GM10266 (cell line): ENCODE measurements at regions not wholly inside any gene's neighbourhood (a gene's known extent, or its start where the extent isn't known, plus 50 kb on each side); places are given as distances from the start of the nearest gene placed in this dataset.

Experiments
- DNase-seq: peaks from one replicate; pipeline ENCODE4 v3.0.0; 2012; ENCODE audit errors: extremely low spot score
- TF ChIP-seq, protein P1 (sequence below): IDR thresholded peaks from 2 replicates; pipeline ENCODE4 v1.5.1; 2012; ENCODE audit warnings: mild to moderate bottlenecking, low read depth; ENCODE audit not compliant: control insufficient read depth, insufficient read depth; ENCODE audit errors: missing control alignments

DNA sequence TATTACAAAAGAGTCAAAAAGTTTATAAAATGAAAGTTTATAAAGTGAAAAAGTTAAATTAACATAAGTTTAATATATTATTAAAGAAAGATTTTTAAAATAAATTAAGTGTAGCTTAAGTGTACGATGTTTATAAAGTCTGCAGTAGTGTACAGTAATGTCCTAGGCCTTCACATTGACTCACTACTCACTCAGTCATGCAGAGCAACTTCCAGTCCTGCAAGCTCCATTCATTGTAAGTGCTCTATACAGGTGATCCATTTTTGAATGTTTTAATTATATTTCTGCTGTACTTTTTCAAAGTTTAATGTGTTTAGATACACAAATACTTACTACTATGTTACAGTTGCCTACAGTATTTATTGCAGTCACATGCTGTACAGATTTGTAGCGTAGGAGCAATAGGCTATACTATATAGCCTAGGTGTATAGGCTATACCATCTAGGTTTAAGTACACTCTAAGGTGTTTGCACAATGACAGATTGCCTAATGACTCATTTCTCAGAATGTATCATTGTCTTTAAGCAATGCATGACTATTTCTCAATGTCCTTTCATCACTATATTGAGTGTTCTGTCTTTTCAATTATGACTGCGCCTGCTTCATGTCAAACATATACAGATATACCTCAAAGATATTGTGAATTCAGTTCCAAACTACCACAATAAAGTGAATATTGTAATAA lies 1110.3 kb upstream of the MAP3K7 start:
- no peak for DNase-seq
- TF ChIP-seq, protein P1, sequence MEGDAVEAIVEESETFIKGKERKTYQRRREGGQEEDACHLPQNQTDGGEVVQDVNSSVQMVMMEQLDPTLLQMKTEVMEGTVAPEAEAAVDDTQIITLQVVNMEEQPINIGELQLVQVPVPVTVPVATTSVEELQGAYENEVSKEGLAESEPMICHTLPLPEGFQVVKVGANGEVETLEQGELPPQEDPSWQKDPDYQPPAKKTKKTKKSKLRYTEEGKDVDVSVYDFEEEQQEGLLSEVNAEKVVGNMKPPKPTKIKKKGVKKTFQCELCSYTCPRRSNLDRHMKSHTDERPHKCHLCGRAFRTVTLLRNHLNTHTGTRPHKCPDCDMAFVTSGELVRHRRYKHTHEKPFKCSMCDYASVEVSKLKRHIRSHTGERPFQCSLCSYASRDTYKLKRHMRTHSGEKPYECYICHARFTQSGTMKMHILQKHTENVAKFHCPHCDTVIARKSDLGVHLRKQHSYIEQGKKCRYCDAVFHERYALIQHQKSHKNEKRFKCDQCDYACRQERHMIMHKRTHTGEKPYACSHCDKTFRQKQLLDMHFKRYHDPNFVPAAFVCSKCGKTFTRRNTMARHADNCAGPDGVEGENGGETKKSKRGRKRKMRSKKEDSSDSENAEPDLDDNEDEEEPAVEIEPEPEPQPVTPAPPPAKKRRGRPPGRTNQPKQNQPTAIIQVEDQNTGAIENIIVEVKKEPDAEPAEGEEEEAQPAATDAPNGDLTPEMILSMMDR: no peak

DNA sequence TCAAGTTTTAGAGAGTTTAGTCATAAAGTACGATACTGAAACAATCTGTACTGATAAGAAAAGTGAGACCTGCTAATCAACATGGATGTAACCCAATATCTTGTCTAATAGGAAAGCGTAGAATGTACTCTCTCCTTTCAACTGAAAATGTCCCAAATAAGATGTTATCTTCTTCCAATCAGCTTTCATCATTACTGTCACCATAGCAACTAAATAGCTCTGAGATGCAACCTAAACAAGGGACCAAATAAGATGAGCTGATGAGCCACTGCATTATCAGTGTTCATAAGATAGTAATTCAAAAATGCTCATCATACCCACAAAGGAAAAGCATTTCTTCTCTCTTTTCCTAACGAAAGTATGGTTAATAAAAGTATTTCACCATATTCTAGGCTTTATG lies 1108.3 kb upstream of the MAP3K7 start:
- DNase-seq: no peak
- TF ChIP-seq, protein P1: no peak

DNA sequence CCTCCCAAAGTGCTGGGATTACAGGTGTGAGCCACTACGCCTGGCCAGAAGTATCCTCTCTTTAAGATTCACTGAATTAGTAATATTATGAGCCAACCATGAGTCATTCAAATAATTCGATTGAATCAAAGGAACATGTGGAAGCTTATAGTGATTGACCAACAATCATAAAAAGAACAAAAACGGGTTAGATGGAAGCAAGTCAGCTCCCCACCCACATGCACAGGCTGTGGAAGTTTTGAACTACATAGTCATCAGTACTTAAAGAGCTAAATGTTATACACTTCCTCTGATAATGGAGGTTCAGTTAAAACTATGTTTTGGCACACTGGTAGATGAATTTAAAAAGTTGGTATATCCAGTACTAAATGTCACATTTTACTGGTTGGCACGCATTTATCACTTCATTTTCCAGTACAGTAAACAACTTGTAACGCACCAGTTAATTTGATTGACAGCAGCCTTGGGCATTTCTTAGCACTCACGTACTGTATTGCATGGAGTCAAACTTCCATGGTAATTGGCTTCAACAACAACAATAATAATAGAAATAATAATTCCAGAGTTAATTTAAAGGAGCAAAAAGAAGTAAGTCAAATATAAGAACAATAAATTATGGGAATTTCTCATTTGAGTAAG lies 1107.3 kb upstream of the MAP3K7 start:
- TF ChIP-seq, protein P1: no peak
- DNase-seq: no peak

DNA sequence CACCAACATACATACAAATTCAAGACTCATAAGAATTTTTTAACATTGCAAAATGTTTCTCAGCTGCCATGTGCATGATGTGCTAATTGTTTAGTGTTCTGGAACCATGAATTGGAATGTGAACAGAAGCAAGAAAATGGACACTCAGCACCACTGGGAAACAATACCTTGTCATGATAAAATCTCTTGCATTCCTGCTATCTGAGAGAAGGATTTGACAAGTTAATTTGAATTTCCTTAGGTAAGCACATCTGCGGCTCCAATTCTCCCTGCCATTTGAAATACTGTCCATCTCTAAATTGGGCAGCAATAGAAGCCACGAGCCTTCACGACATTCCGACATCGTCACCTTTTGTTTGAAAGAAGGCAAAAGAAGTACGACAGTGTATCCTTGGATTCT lies 1104.6 kb upstream of the MAP3K7 start:
- TF ChIP-seq, protein P1: no peak
- no peak for DNase-seq

DNA sequence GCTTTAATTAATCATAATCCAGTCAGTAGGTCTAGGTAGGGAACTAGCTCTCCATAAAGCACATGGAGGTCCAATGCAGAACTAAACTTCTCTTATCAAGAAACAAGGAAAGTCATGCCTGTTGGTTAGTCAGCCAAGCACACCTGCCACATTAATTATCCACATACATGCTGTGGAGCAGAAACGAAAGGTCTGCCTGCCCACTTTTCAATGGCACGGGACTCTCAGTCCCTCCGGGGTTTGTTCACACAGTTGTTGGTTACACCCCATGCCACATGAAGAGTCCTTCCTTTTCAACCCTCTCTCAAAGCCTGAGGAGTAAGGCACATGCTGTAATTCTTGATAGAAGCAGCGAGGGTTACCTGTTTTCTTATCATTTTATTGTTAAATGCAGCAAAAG lies 1096.4 kb upstream of the MAP3K7 start:
- DNase-seq: no peak
- TF ChIP-seq, protein P1: no peak

DNA sequence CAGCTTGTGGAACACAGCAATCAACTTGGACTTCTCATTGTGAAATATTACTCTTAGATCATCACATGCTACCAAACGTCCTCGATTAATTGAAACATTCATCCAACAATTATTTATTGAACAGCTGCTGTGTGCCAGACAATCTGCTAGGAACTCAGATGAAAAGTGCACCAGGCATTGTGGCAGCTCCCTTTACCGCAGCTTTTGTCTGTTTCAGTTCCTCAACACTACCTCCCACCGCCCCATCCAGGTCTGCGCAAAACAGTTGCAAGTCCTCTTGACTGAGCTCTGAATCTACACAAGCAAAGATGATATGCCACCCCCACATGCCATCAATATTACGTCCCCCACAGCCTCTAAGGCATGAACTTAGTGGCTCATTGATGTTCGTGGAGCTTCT lies 1094.4 kb upstream of the MAP3K7 start:
- no peak for DNase-seq
- TF ChIP-seq, protein P1: no peak
